GM12874 (cell line): ENCODE measurements at regions not wholly inside any gene's neighbourhood (a gene's known extent, or its start where the extent isn't known, plus 50 kb on each side); places are given as distances from the start of the nearest gene placed in this dataset.

Source experiments
- TF ChIP-seq, protein P1 (sequence below): IDR thresholded peaks from 2 replicates; pipeline ENCODE4 v1.5.1; 2011; ENCODE audit warnings: low read depth, mild to moderate bottlenecking, control low read depth, low read length, moderate library complexity; ENCODE audit not compliant: insufficient read depth

DNA sequence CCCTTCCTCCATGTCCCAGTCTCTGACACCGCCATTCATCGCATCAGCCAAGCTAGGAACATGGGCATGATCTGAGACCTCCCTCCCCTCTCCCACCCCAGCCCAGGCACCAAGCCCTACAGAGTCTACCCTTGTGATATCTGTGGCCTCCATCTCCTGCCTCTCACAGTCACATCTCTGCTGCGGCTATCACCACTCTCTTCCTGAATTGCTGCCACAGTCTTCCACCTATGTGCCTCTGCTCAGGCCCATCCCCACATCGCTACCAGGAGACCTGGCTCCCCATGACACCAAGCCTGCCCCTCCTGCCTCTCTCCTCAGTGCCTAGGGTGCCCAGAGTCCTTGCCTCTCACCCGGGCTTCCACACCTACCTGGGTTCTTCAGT, 82.7 kb upstream of the BCAR3 start:
- TF ChIP-seq, protein P1, sequence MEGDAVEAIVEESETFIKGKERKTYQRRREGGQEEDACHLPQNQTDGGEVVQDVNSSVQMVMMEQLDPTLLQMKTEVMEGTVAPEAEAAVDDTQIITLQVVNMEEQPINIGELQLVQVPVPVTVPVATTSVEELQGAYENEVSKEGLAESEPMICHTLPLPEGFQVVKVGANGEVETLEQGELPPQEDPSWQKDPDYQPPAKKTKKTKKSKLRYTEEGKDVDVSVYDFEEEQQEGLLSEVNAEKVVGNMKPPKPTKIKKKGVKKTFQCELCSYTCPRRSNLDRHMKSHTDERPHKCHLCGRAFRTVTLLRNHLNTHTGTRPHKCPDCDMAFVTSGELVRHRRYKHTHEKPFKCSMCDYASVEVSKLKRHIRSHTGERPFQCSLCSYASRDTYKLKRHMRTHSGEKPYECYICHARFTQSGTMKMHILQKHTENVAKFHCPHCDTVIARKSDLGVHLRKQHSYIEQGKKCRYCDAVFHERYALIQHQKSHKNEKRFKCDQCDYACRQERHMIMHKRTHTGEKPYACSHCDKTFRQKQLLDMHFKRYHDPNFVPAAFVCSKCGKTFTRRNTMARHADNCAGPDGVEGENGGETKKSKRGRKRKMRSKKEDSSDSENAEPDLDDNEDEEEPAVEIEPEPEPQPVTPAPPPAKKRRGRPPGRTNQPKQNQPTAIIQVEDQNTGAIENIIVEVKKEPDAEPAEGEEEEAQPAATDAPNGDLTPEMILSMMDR: no peak

DNA sequence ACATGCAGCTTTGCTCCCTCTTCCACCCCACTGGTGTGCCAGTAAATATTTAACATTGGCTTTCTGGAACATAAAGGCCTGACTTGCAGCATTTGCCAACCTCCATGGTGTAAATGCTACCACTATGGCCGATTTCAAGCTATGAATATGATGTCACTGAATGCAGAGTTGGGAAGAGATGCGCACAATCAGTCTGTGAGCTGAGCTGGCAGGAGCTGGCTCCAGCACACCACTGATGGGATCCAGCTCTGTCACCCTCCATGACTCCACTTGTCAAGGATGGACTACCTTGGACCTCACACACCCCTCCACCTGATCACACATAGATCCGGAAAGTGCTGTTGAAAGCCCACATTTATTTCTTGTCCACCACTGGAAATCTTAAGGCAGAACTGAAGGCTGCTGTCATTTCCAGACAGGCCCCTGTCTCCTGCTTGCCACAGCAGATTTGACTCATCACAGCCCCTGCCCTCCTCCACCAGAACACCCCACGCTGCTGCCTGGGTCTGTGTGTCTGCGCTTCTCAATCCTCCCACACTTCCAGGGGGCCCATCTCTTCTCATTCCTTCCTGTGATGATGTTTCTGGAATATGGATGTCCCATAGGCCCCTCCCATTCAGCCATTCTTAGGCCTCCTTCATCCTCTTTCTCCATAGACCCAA, 82.2 kb upstream of the BCAR3 start:
- TF ChIP-seq, protein P1: no peak

DNA sequence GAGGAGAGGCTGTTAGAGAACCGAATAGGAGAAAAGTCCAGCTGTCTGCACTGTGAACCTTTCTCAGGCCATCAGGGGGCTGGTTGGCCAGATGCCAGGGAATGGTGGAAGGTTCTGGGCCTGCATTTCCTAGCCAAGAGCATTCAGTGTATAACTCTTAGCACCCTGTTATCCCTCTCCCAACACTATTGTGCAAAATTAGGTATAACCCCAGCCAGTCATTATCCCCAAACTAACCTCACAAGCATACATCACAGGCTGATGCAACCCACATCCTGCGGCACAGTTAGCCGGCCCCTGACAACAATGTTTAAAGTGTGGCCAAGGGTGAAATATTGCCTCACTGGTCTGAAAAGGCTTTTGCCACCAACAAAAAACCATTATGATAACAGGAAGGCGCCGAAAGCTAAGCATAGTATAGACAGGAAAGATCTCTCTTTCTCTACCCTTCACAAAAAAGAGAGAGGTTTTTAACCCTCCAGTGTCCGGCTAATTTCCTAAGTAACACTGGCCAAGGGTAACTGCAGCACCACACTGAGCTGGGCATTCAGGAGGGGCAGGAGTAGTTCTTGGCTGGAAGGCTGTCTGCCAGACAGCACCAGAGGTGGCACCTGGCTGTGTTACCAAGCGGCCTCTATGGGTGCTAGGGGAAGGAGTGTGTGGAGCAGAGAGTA, 77.3 kb upstream of the BCAR3 start:
- TF ChIP-seq, protein P1: no peak

DNA sequence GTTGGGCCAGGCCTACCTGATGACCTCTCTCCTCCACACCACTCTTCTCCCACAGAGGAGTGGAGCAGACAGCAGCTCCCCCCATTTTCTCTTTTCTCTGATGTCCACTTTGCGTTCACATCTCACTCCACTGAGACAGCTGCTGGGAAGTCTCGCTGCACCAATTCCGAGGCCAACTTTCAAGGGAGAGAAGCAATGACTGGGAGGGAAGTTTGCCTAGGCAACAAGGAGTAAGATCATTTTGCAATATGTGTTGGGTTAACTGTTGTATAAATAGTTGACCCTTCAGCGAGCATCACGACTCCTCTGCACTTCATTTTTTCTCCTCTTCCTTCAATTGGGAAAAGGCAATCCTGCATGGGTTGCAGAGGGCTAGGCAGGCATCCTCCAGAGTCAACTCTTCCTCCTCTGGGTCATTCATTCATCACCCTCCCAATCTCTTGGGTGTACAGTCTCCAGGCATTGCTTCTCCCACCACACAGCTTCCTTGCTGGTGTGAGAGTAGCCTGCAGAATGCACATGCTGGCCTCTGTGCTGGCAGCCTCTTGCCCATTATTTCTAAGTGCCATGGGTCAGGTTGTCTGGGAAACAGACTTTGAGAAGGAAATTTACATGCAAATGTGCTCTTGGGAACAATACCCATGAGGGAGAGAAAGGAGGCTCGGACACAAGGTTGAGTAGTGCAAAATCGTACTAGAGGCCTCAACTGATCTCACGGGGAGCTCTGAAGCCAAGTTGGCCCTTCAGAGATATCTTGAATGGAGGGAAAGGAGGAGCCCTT, 75.8 kb upstream of the BCAR3 start:
- TF ChIP-seq, protein P1: no peak

DNA sequence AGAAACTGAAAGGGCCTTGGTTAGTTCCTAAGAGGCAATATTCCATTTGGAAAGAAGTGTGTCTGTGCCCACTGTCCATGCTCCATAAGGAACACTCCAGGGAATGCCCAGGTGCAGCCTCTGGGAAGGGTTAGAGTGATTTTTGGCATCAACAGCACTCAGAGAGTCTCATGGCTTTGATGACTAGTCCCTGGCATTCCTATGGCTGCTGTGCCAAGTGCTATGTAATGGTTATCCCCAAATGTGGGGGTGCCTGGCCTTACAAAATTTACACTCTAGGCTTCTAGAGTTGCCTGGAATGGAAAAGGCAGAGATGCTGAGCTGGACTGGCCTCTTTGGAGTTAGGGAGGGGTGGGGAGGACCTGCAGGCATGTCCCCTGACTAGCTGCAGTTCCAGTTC, 75.0 kb upstream of the BCAR3 start:
- TF ChIP-seq, protein P1: no peak

DNA sequence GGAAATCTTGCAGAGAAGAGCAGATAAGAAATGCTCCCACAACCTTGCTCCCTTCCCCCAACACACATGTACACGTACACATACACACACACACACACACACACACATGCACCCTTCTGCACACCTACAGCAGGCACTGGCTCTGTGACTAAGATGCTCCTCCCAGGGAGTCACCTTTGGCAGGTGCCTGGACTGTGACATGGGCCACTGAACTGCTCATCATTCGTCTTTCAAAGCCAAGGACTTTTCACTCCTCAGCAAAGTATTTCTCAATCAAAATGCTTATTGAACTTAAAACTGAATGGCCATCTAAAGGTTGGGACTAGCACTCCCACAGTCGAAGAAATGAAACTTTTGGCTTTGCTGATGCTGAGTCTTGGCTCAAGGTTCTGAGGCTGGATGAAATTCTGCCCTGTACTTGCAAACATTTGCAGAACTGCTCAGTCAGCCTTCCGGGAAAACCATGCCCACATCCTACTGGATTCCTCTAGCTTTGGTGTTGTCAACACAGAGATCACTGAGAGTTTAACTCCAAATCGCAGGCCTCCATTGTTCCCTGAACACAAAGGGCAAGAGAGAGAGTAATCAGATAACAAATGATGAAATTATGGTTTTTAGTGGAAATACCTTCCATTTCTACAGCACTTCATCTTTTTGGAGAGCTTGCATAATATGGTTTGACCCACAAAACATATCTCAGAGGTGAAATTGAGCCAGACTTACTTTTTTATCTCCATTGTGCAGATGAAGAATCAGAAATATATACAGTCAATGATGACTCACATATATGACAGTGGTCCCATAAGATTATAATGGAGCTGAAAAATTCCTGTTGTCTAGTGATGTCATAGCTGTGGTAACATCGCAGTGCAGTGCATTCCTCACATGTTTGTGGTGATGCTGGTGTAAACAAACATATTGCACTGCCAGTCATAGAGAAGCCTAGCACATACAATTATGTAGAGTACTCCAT, 72.4 kb upstream of the BCAR3 start:
- TF ChIP-seq, protein P1: no peak
